Esophagus muscularis mucosa (tissue), 4 donors: ENCODE measurements at regions not wholly inside any gene's neighbourhood (a gene's known extent, or its start where the extent isn't known, plus 50 kb on each side); places are given as distances from the start of the nearest gene placed in this dataset.

Experiments
- DNase-seq: peaks from one replicate; pipeline ENCODE4 v3.0.0-alpha.2; 2017; ENCODE audit errors: extremely low spot score
- H3K27ac ChIP-seq, 4 donors: fragments of 200-600 bp; sonication (generic); replicated peaks in 1 of 4; 1 replicate in 3 of 4; 2 replicates in 1 of 4; pipeline ENCODE4 v1.5.1; 2016 to 2019; ENCODE audit warnings: mild to moderate bottlenecking in 1 of 4
- H3K27me3 ChIP-seq, 4 donors: fragments of 200-600 bp; sonication (generic); one replicate each; pipeline versions ENCODE4 v1.5.1 to v1.6.0; 2016 to 2019
- H3K36me3 ChIP-seq, 4 donors: fragments of 200-600 bp; sonication (generic); one replicate each; pipeline ENCODE4 v1.5.1; 2016 to 2019
- H3K4me1 ChIP-seq, 4 donors: fragments of 200-600 bp; sonication (generic); one replicate each; pipeline ENCODE4 v1.5.1; 2016 to 2019
- H3K4me3 ChIP-seq, 4 donors: fragments of 200-600 bp; sonication (generic); 1 replicate in 2 of 4; 2 replicates in 2 of 4; pipeline ENCODE4 v1.5.1; 2016 to 2019; ENCODE audit warnings: mild to moderate bottlenecking in 4 of 4, moderate library complexity in 1 of 4
- H3K9me3 ChIP-seq, 4 donors: fragments of 200-600 bp; sonication (generic); 1 replicate in 3 of 4; 2 replicates in 1 of 4; pipeline ENCODE4 v1.5.1; 2016 to 2019
- CTCF ChIP-seq, 3 experiments: fragments of 200-600 bp in 2 of 3; fragments of 450-650 bp in 1 of 3; sonication (generic) in 2 of 3; IDR thresholded peaks; one replicate each; pipeline ENCODE4 v1.5.1; 2017 to 2019; ENCODE audit warnings: antibody characterized with exemption in 3 of 3, mild to moderate bottlenecking in 2 of 3, moderate library complexity in 1 of 3
- EP300 ChIP-seq: sonication (generic); formaldehyde crosslinking; IDR thresholded peaks from one replicate; pipeline ENCODE4 v1.6.1; 2017; ENCODE audit warnings: antibody characterized with exemption
- POLR2A ChIP-seq: fragments of 450-650 bp; IDR thresholded peaks from one replicate; pipeline ENCODE4 v1.6.1; 2017; ENCODE audit warnings: antibody characterized with exemption, moderate library complexity, mild to moderate bottlenecking, low read depth
- POLR2AphosphoS5 ChIP-seq, 2 donors: sonication (generic); formaldehyde crosslinking; IDR thresholded peaks; one replicate each; pipeline ENCODE4 v1.6.1; 2017; ENCODE audit warnings: antibody characterized with exemption in 2 of 2
- WGBS: methylation state at CpG from one replicate; pipeline ENCODE4 v1.1.5; 2018; 5-methylcytosine and 5-hydroxymethylcytosine counted together
- intact Hi-C: fragments of 100-400 bp; cut with DNase I; formaldehyde crosslinking; loops from one replicate; pipeline ENCODE4 v1.15.1; 2023

- Histone ChIP-seq H3K27me3 (no peaks in the 10 kb centered on the region), H3K27ac (peak overlapping the region; percentile 81 to 86 (median 84)), H3K4me3 (peak overlapping the region; percentile 69 to 84 (median 73)), H3K9me3 (no peaks in the 10 kb centered on the region), H3K4me1 (peaks cover 6 to 19% (median 10%) of the 10 kb centered on the region in 4 donors), H3K36me3 (peaks cover 0 to 33% (median 9%) of the 10 kb centered on the region in 4 donors)
- intact Hi-C loops, result no loop called here
- 36% methylated on average over 6 of the region's 16 CpGs for WGBS
- no peak for DNase-seq
- no peak for TF ChIP-seq POLR2A
- no peak for TF ChIP-seq EP300
- TF ChIP-seq POLR2AphosphoS5 (IDR thresholded peaks at IDR 0.05), result no peak
- no peak for TF ChIP-seq CTCF (IDR thresholded peaks at IDR 0.05)
Measured at GRCh38 chrX:46447384-46447783, 97.8 kb downstream of the ZNF674 start.

- WGBS, result 38% methylated on average over 38 of the region's 51 CpGs
Measured at GRCh38 chrX:46446727-46447378, 98.4 kb downstream of the ZNF674 start.

GRCh38 chrX:46444011-46444410 is 101.2 kb downstream of the ZNF674 start:
- intact Hi-C loops, result no loop called here
- Histone ChIP-seq H3K36me3 (peaks cover 0 to 8% (median 1%) of the 10 kb centered on the region in 4 donors), H3K4me1 (peaks cover 6 to 19% (median 10%) of the 10 kb centered on the region in 4 donors), H3K27ac (no peak overlapping the region), H3K4me3 (no peak overlapping the region), H3K27me3 (no peaks in the 10 kb centered on the region), H3K9me3 (no peaks in the 10 kb centered on the region)
- no peak for DNase-seq
- TF ChIP-seq EP300 (no peak), POLR2A (no peak), POLR2AphosphoS5 (IDR thresholded peaks at IDR 0.05) (no peak), CTCF (IDR thresholded peaks at IDR 0.05) (no peak)

More at GRCh38 chrX:46446727-46447378, 98.4 kb downstream of the ZNF674 start:
- Histone ChIP-seq H3K27me3 (no peaks in the 10 kb centered on the region), H3K9me3 (no peaks in the 10 kb centered on the region), H3K27ac (peak overlapping the region; percentile 81 to 86 (median 84)), H3K36me3 (peaks cover 0 to 30% (median 7%) of the 10 kb centered on the region in 4 donors), H3K4me1 (peaks cover 6 to 19% (median 10%) of the 10 kb centered on the region in 4 donors), H3K4me3 (peak overlapping the region; percentile 69 to 84 (median 73))
- intact Hi-C loops, result no loop called here
- TF ChIP-seq POLR2A, result peak; percentile 59
- no peak for TF ChIP-seq EP300
- TF ChIP-seq CTCF (IDR thresholded peaks at IDR 0.05), result no peak
- TF ChIP-seq POLR2AphosphoS5 (IDR thresholded peaks at IDR 0.05), result peak; percentile 83 to 90
- peak; percentile 92 for DNase-seq

GRCh38 chrX:46436744-46437143 is 108.5 kb downstream of the ZNF674 start:
- Histone ChIP-seq H3K27ac (no peak overlapping the region), H3K4me3 (no peak overlapping the region), H3K27me3 (no peaks in the 10 kb centered on the region), H3K36me3 (no peaks in the 10 kb centered on the region), H3K4me1 (no peaks in the 10 kb centered on the region), H3K9me3 (no peaks in the 10 kb centered on the region)
- no peak for TF ChIP-seq EP300
- no peak for TF ChIP-seq CTCF (IDR thresholded peaks at IDR 0.05)
- no peak for TF ChIP-seq POLR2A
- TF ChIP-seq POLR2AphosphoS5 (IDR thresholded peaks at IDR 0.05), result no peak
- intact Hi-C loops, result no loop called here
- no peak for DNase-seq

- no peaks in the 10 kb centered on the region for H3K27me3 ChIP-seq
- TF ChIP-seq EP300, result no peak
- TF ChIP-seq CTCF (IDR thresholded peaks at IDR 0.05), result no peak
- intact Hi-C loops, result no loop called here
- H3K27ac ChIP-seq, result no peak overlapping the region
- no peaks in the 10 kb centered on the region for H3K4me1 ChIP-seq
- no peak for DNase-seq
- no peak overlapping the region for H3K4me3 ChIP-seq
- WGBS, result 52% methylated on average over 2 of the region's 2 CpGs
- no peaks in the 10 kb centered on the region for H3K36me3 ChIP-seq
- H3K9me3 ChIP-seq, result no peaks in the 10 kb centered on the region
Measured at GRCh38 chrX:46433892-46434291, 111.3 kb downstream of the ZNF674 start.
